AG09319 (cell line): ENCODE measurements at regions not wholly inside any gene's neighbourhood (a gene's known extent, or its start where the extent isn't known, plus 50 kb on each side); places are given as distances from the start of the nearest gene placed in this dataset.

ENCODE experiments used
- DNase-seq: peaks from one replicate; pipeline ENCODE4 v3.0.0-alpha.2; 2010; ENCODE audit warnings: low read depth; ENCODE audit errors: extremely low read depth
- CTCF ChIP-seq: IDR thresholded peaks from 2 replicates; pipeline ENCODE4 v1.5.1; 2011; ENCODE audit warnings: low read depth, mild to moderate bottlenecking, inconsistent platforms, low read length, moderate library complexity

GRCh38 chr5:101418713-101419118 lies 515.6 kb upstream of the ST8SIA4 start:
- DNase-seq, result peak; percentile 19
- TF ChIP-seq CTCF, result no peak

GRCh38 chr5:101404531-101404930 lies 501.4 kb upstream of the ST8SIA4 start:
- TF ChIP-seq CTCF, result no peak
- DNase-seq, result no peak

GRCh38 chr5:101393795-101394450 lies 490.8 kb upstream of the ST8SIA4 start:
- no peak for DNase-seq

GRCh38 chr5:101390151-101390908 lies 487.2 kb upstream of the ST8SIA4 start:
- peak; percentile 64 for TF ChIP-seq CTCF
- peak; percentile 7 for DNase-seq

More at GRCh38 chr5:101393795-101394450, 490.8 kb upstream of the ST8SIA4 start:
- TF ChIP-seq CTCF, result no peak

GRCh38 chr5:101385276-101385675 lies 482.2 kb upstream of the ST8SIA4 start:
- DNase-seq, result no peak
- no peak for TF ChIP-seq CTCF

GRCh38 chr5:101370181-101370580 lies 467.1 kb upstream of the ST8SIA4 start:
- DNase-seq, result no peak

More at GRCh38 chr5:101370181-101370580, 467.1 kb upstream of the ST8SIA4 start:
- TF ChIP-seq CTCF, result no peak
